NK-92 treated with Interleukin-12 subunit alpha and Interleukin-12 subunit beta, amount 100 ng/mL, for 24 hours (cell line): ENCODE measurements at regions not wholly inside any gene's neighbourhood (a gene's known extent, or its start where the extent isn't known, plus 50 kb on each side); places are given as distances from the start of the nearest gene placed in this dataset.
"Not testable (repeated sequence)": the region's sequence is repeated elsewhere in the genome, so short reads cannot be mapped to it uniquely, and the experiment has no call there.

Experiments used
- DNase-seq: peaks from one replicate; lab custom pipeline; 2025; lab: John Stamatoyannopoulos, UW

GRCh38 chr18:22701326-22701725, 231.8 kb upstream of the RBBP8 start:
- DNase-seq: no peak

GRCh38 chr18:22701795-22702194, 231.3 kb upstream of the RBBP8 start:
- no peak for DNase-seq

- DNase-seq: no peak
Observed at GRCh38 chr18:22702806-22703205, 230.3 kb upstream of the RBBP8 start.

GRCh38 chr18:22703883-22704585, 229.1 kb upstream of the RBBP8 start:
- no peak for DNase-seq

GRCh38 chr18:22704586-22704918, 228.6 kb upstream of the RBBP8 start:
- no peak for DNase-seq

GRCh38 chr18:22705328-22705727, 227.8 kb upstream of the RBBP8 start:
- DNase-seq: no peak

GRCh38 chr18:22706025-22706424, 227.1 kb upstream of the RBBP8 start:
- DNase-seq: not testable (repeated sequence)

GRCh38 chr18:22709288-22710060, 223.7 kb upstream of the RBBP8 start:
- DNase-seq: no peak

GRCh38 chr18:22710673-22711191, 222.4 kb upstream of the RBBP8 start:
- DNase-seq: no peak

- DNase-seq: no peak
Observed at GRCh38 chr18:22711192-22711685, 221.9 kb upstream of the RBBP8 start.

- DNase-seq: no peak
Observed at GRCh38 chr18:22713511-22713910, 219.6 kb upstream of the RBBP8 start.

- DNase-seq: not testable (repeated sequence)
Observed at GRCh38 chr18:22717536-22717935, 215.6 kb upstream of the RBBP8 start.

- no peak for DNase-seq
Observed at GRCh38 chr18:22723221-22723620, 209.9 kb upstream of the RBBP8 start.

GRCh38 chr18:22723773-22724172, 209.4 kb upstream of the RBBP8 start:
- DNase-seq: no peak

- no peak for DNase-seq
Observed at GRCh38 chr18:22726469-22726868, 206.7 kb upstream of the RBBP8 start.

GRCh38 chr18:22728016-22728415, 205.1 kb upstream of the RBBP8 start:
- DNase-seq: no peak

GRCh38 chr18:22728481-22729105, 204.5 kb upstream of the RBBP8 start:
- DNase-seq: no peak

GRCh38 chr18:22731398-22731797, 201.7 kb upstream of the RBBP8 start:
- no peak for DNase-seq

- DNase-seq: no peak
Observed at GRCh38 chr18:22734105-22734661, 198.9 kb upstream of the RBBP8 start.

GRCh38 chr18:22734791-22735627, 198.1 kb upstream of the RBBP8 start:
- DNase-seq: no peak

GRCh38 chr18:22737054-22737453, 196.1 kb upstream of the RBBP8 start:
- DNase-seq: no peak
